GM12892 (cell line): ENCODE measurements at regions not wholly inside any gene's neighbourhood (a gene's known extent, or its start where the extent isn't known, plus 50 kb on each side); places are given as distances from the start of the nearest gene placed in this dataset.

Experiments
- POLR2A ChIP-seq: IDR thresholded peaks from 2 replicates; pipeline ENCODE4 v1.6.1; 2011; ENCODE audit warnings: low read depth, low read length, control low read depth
- POLR2AphosphoS5 ChIP-seq: IDR thresholded peaks from 2 replicates; pipeline ENCODE4 v1.6.1; 2011; ENCODE audit warnings: low read depth, low read length, control low read depth

GRCh38 chr1:81371864-81372263, 428.9 kb upstream of the ADGRL2 start:
- TF ChIP-seq POLR2A (no peak), POLR2AphosphoS5 (no peak)
